ENCODE measurements at regions not wholly inside any gene's neighbourhood (a gene's known extent, or its start where the extent isn't known, plus 50 kb on each side); places are given as distances from the start of the nearest gene placed in this dataset.

- Histone ChIP-seq H3K4me3 (no peak overlapping the region), H3K9me3 (no peaks in the 10 kb centered on the region), H3K27ac (peak overlapping the region; percentile 49 to 72 (median 60)), H3K4me1 (peaks cover 39 to 45% of the 10 kb centered on the region in 2 donors), H3K36me3 (no peaks in the 10 kb centered on the region), H3K27me3 (no peaks in the 10 kb centered on the region)
- intact Hi-C loops (cut with DNase I; ENCODE audit: low total_unique reads) (no loop called here), in situ Hi-C loops (cut with MboI; ENCODE audit: low sequenced_read_pairs in 4 of 4) (no loop called here)
- TF ChIP-seq CTCF (IDR thresholded peaks at IDR 0.05 in 4 of 5, conservative IDR thresholded peaks at IDR 0.05 in 1 of 5) (no peak), POLR2A (IDR thresholded peaks at IDR 0.05) (no peak)
- DNase-seq (no peak), ATAC-seq (no peak)
These were observed 54.6 kb upstream of the STXBP1 start for GRCh38 chr9:127557466-127557869.

- no peaks in the 10 kb centered on the region for H3K36me3 ChIP-seq
- no peak overlapping the region for H3K4me3 ChIP-seq
- in situ Hi-C loops (cut with MboI; ENCODE audit: low sequenced_read_pairs in 4 of 4) = no loop called here
- ATAC-seq (no peak), DNase-seq (no peak)
- H3K9me3 ChIP-seq = no peaks in the 10 kb centered on the region
- no peaks in the 10 kb centered on the region for H3K27me3 ChIP-seq
- TF ChIP-seq POLR2A (IDR thresholded peaks at IDR 0.05) (no peak), CTCF (IDR thresholded peaks at IDR 0.05 in 4 of 5, conservative IDR thresholded peaks at IDR 0.05 in 1 of 5) (no peak)
- peak overlapping the region; percentile 49 to 72 (median 60) for H3K27ac ChIP-seq
- intact Hi-C loops (cut with DNase I; ENCODE audit: low total_unique reads) = no loop called here
- H3K4me1 ChIP-seq = peaks cover 45 to 51% of the 10 kb centered on the region in 2 donors
These were observed 54.0 kb upstream of the STXBP1 start for GRCh38 chr9:127557998-127558546.

GRCh38 chr9:127558581-127559246, 53.4 kb upstream of the STXBP1 start:
- H3K27ac ChIP-seq = peak overlapping the region; percentile 49 to 72 (median 60)
- DNase-seq (no peak), ATAC-seq (peak in 1 of 2 donors; percentile 65)
- H3K27me3 ChIP-seq = no peaks in the 10 kb centered on the region
- no peak overlapping the region for H3K4me3 ChIP-seq
- no peaks in the 10 kb centered on the region for H3K36me3 ChIP-seq
- TF ChIP-seq POLR2A (IDR thresholded peaks at IDR 0.05) (no peak), CTCF (IDR thresholded peaks at IDR 0.05 in 4 of 5, conservative IDR thresholded peaks at IDR 0.05 in 1 of 5) (no peak)
- intact Hi-C loops (cut with DNase I; ENCODE audit: low total_unique reads) (no loop called here), in situ Hi-C loops (cut with MboI; ENCODE audit: low sequenced_read_pairs in 4 of 4) (no loop called here)
- H3K9me3 ChIP-seq = no peaks in the 10 kb centered on the region
- peaks cover 48 to 51% of the 10 kb centered on the region in 2 donors for H3K4me1 ChIP-seq

GRCh38 chr9:127559247-127559680, 52.8 kb upstream of the STXBP1 start:
- TF ChIP-seq POLR2A (IDR thresholded peaks at IDR 0.05) (no peak), CTCF (IDR thresholded peaks at IDR 0.05 in 4 of 5, conservative IDR thresholded peaks at IDR 0.05 in 1 of 5) (no peak)
- Histone ChIP-seq H3K27me3 (no peaks in the 10 kb centered on the region), H3K36me3 (no peaks in the 10 kb centered on the region), H3K4me3 (no peak overlapping the region), H3K9me3 (no peaks in the 10 kb centered on the region), H3K27ac (peak overlapping the region in 3 of 4 donors; percentile 10 to 72 (median 41)), H3K4me1 (peaks cover 48% of the 10 kb centered on the region in 2 donors)
- ATAC-seq (no peak), DNase-seq (no peak)
- intact Hi-C loops (cut with DNase I; ENCODE audit: low total_unique reads) (no loop called here), in situ Hi-C loops (cut with MboI; ENCODE audit: low sequenced_read_pairs in 4 of 4) (no loop called here)
